Smooth muscle cell (in vitro differentiated cells): ENCODE measurements at regions not wholly inside any gene's neighbourhood (a gene's known extent, or its start where the extent isn't known, plus 50 kb on each side); places are given as distances from the start of the nearest gene placed in this dataset.
A peak's percentile ranks its signal among the peaks of the same experiment; 100 is the strongest.
"Not testable (repeated sequence)": the region's sequence is repeated elsewhere in the genome, so short reads cannot be mapped to it uniquely, and the experiment has no call there.

Experiments
- DNase-seq: peaks from one replicate; lab custom pipeline; 2025; ENCODE audit not compliant: unreplicated experiment; lab: John Stamatoyannopoulos, UW
- H2AFZ ChIP-seq: fragments of 200-600 bp; sonication (generic); 2 replicates; pipeline ENCODE4 v1.6.0; 2016; ENCODE audit warnings: antibody characterized with exemption, low read depth, mild to moderate bottlenecking
- H3F3A ChIP-seq: fragments of 200-600 bp; sonication (generic); 2 replicates; pipeline ENCODE4 v1.6.0; 2017; ENCODE audit warnings: antibody characterized with exemption, low read depth
- H3K27ac ChIP-seq: fragments of 200-600 bp; sonication (generic); 2 replicates; pipeline ENCODE4 v1.5.1; 2016; ENCODE audit warnings: low read depth, mild to moderate bottlenecking
- H3K27me3 ChIP-seq: fragments of 200-600 bp; sonication (generic); 2 replicates; pipeline ENCODE4 v1.6.1; 2016; ENCODE audit warnings: low read depth, mild to moderate bottlenecking
- H3K36me3 ChIP-seq: fragments of 200-600 bp; sonication (generic); 2 replicates; pipeline ENCODE4 v1.5.1; 2016; ENCODE audit warnings: low read depth
- H3K4me1 ChIP-seq: fragments of 200-600 bp; sonication (generic); 2 replicates; pipeline ENCODE4 v1.5.1; 2016; ENCODE audit warnings: low read depth
- H3K4me2 ChIP-seq: fragments of 200-600 bp; sonication (generic); 2 replicates; pipeline ENCODE4 v1.6.0; 2016; ENCODE audit warnings: mild to moderate bottlenecking
- H3K4me3 ChIP-seq: fragments of 200-600 bp; sonication (generic); 2 replicates; pipeline ENCODE4 v1.5.1; 2016; ENCODE audit warnings: mild to moderate bottlenecking
- H3K79me2 ChIP-seq: fragments of 200-600 bp; sonication (generic); 2 replicates; pipeline ENCODE4 v1.6.0; 2016; ENCODE audit warnings: low read depth, mild to moderate bottlenecking
- H3K9ac ChIP-seq: fragments of 200-600 bp; sonication (generic); 2 replicates; pipeline ENCODE4 v1.6.0; 2016; ENCODE audit warnings: low read depth
- H3K9me3 ChIP-seq: fragments of 200-600 bp; sonication (generic); replicated peaks from 2 replicates; pipeline ENCODE4 v1.5.1; 2016; ENCODE audit warnings: low read depth
- H4K20me1 ChIP-seq: fragments of 200-600 bp; sonication (generic); 2 replicates; pipeline ENCODE4 v1.6.0; 2016; ENCODE audit warnings: low read depth
- WGBS: methylation state at CpG from one replicate; pipeline ENCODE4 v1.1.7; 2016; ENCODE audit warnings: low lambda C conversion rate; 5-methylcytosine and 5-hydroxymethylcytosine counted together
- TF ChIP-seq, protein P1 (sequence below): fragments of 200-600 bp; sonication (generic); IDR thresholded peaks from 2 replicates; pipeline ENCODE4 v1.5.1; 2017; ENCODE audit warnings: borderline replicate concordance, mild to moderate bottlenecking, antibody characterized with exemption; ENCODE audit not compliant: insufficient read depth, poor library complexity, severe bottlenecking

- Histone ChIP-seq H3K4me2 (no peak overlapping the region), H4K20me1 (no peaks in the 10 kb centered on the region), H3K27me3 (no peaks in the 10 kb centered on the region), H3K79me2 (no peaks in the 10 kb centered on the region), H3F3A (no peaks in the 10 kb centered on the region), H3K36me3 (no peaks in the 10 kb centered on the region), H3K4me3 (no peak overlapping the region), H3K9me3 (no peaks in the 10 kb centered on the region), H3K9ac (no peak overlapping the region), H3K4me1 (no peaks in the 10 kb centered on the region), H3K27ac (no peak overlapping the region), H2AFZ (no peak overlapping the region)
- DNase-seq: no peak
- WGBS: 95% methylated on average over 2 of the region's 2 CpGs
- TF ChIP-seq, protein P1, sequence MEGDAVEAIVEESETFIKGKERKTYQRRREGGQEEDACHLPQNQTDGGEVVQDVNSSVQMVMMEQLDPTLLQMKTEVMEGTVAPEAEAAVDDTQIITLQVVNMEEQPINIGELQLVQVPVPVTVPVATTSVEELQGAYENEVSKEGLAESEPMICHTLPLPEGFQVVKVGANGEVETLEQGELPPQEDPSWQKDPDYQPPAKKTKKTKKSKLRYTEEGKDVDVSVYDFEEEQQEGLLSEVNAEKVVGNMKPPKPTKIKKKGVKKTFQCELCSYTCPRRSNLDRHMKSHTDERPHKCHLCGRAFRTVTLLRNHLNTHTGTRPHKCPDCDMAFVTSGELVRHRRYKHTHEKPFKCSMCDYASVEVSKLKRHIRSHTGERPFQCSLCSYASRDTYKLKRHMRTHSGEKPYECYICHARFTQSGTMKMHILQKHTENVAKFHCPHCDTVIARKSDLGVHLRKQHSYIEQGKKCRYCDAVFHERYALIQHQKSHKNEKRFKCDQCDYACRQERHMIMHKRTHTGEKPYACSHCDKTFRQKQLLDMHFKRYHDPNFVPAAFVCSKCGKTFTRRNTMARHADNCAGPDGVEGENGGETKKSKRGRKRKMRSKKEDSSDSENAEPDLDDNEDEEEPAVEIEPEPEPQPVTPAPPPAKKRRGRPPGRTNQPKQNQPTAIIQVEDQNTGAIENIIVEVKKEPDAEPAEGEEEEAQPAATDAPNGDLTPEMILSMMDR: no peak
Observed at GRCh38 chr11:28910926-28911325, 802.7 kb downstream of the METTL15 start.

DNA sequence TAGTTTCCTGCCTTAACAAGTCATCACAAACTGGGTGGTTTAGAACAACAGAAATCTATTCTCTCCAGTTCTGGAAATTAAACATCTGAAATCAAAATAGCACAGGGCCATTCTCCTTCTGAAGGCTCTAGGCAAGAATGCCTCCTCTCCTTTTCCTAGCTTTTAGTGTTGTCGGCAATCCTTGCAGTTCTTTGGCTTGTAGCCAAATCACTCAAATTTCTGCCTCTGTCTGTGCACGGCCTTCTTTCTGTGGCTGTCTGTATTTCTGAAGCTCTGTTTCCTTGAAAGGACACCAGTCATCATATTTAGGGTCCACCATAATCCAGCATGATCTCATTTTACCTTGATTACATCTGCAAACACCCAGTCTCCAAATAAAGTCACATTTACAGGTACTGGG is 795.5 kb downstream of the METTL15 start:
- DNase-seq: no peak
- no peaks in the 10 kb centered on the region for H3K9me3 ChIP-seq
- H3K27ac ChIP-seq: no peak overlapping the region
- WGBS: 21% methylated on average over 2 of the region's 2 CpGs
- no peaks in the 10 kb centered on the region for H3F3A ChIP-seq
- no peaks in the 10 kb centered on the region for H3K79me2 ChIP-seq
- no peaks in the 10 kb centered on the region for H3K36me3 ChIP-seq
- peak overlapping the region; percentile 82 for H2AFZ ChIP-seq
- no peaks in the 10 kb centered on the region for H4K20me1 ChIP-seq
- H3K4me1 ChIP-seq: no peaks in the 10 kb centered on the region
- H3K4me2 ChIP-seq: no peak overlapping the region
- TF ChIP-seq, protein P1: no peak
- H3K4me3 ChIP-seq: no peak overlapping the region
- H3K27me3 ChIP-seq: no peaks in the 10 kb centered on the region
- no peak overlapping the region for H3K9ac ChIP-seq

DNA sequence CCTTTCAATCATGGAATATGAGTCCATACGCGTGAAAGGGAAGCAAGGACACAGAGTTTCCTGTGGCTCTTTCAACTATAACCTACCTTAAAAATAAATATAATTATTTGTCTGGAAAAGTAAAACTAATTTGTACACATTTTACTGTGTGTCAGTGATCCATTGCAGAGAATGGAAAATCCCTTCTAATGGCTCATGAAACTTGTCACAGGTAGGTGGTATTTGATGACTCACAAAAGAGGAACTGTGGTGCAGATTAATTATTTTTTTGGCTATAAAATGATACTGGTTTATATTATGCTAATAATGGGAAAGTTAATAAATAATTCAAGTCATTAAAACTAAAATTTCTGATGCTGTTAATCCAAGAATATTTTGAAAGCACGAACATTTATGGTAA is 792.2 kb downstream of the METTL15 start:
- Histone ChIP-seq H3K4me2 (no peak overlapping the region), H2AFZ (no peak overlapping the region), H3K4me1 (no peaks in the 10 kb centered on the region), H3K36me3 (no peaks in the 10 kb centered on the region), H3K9me3 (no peaks in the 10 kb centered on the region), H3K27me3 (no peaks in the 10 kb centered on the region), H3K27ac (no peak overlapping the region), H3K4me3 (no peak overlapping the region), H3K79me2 (no peaks in the 10 kb centered on the region), H4K20me1 (no peaks in the 10 kb centered on the region), H3K9ac (no peak overlapping the region), H3F3A (no peaks in the 10 kb centered on the region)
- DNase-seq: no peak
- WGBS: 83% methylated on average over 3 of the region's 3 CpGs
- TF ChIP-seq, protein P1: no peak

DNA sequence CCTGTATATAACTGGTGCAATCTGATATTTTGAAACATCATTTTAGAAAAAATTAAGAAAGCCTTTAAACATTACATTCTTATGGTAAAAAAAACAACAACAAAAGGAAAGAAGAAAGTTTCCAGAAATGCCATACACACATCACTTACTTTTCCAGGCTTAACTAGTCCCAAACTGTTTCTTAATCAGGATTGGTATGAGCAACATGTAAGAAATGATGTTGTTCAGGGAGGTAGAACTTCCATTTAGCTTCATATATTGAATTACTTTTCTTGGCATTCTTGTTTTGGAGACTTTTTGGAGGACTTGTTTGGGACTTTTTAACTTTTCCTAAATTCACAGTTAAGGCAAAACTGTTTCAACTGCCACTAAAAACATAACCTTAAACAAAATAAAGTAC is 791.5 kb downstream of the METTL15 start:
- no peak overlapping the region for H3K4me2 ChIP-seq
- TF ChIP-seq, protein P1: no peak
- no peaks in the 10 kb centered on the region for H3F3A ChIP-seq
- H3K27me3 ChIP-seq: no peaks in the 10 kb centered on the region
- H2AFZ ChIP-seq: no peak overlapping the region
- no peak overlapping the region for H3K4me3 ChIP-seq
- H3K9ac ChIP-seq: no peak overlapping the region
- H3K79me2 ChIP-seq: no peaks in the 10 kb centered on the region
- H4K20me1 ChIP-seq: no peaks in the 10 kb centered on the region
- no peaks in the 10 kb centered on the region for H3K4me1 ChIP-seq
- H3K36me3 ChIP-seq: no peaks in the 10 kb centered on the region
- no peaks in the 10 kb centered on the region for H3K9me3 ChIP-seq
- DNase-seq: no peak
- H3K27ac ChIP-seq: no peak overlapping the region

GRCh38 chr11:28890601-28891040 is 782.4 kb downstream of the METTL15 start:
- not testable (repeated sequence) for H2AFZ ChIP-seq, DNase-seq, H3K4me2 ChIP-seq

More at GRCh38 chr11:28890601-28891040, 782.4 kb downstream of the METTL15 start:
- WGBS: 97% methylated on average over 22 of the region's 26 CpGs
- not testable (repeated sequence) for H3K27ac ChIP-seq, H3K4me1 ChIP-seq, H3K79me2 ChIP-seq, H3K9me3 ChIP-seq, H3K4me3 ChIP-seq, H4K20me1 ChIP-seq, H3F3A ChIP-seq, H3K9ac ChIP-seq, H3K27me3 ChIP-seq, H3K36me3 ChIP-seq
